Renal cortical epithelial cell (primary cell): ENCODE measurements at regions not wholly inside any gene's neighbourhood (a gene's known extent, or its start where the extent isn't known, plus 50 kb on each side); places are given as distances from the start of the nearest gene placed in this dataset.
A peak's percentile ranks its signal among the peaks of the same experiment; 100 is the strongest.

ENCODE experiments used
- DNase-seq: peaks from one replicate; pipeline ENCODE4 v3.0.0-alpha.2; 2011; ENCODE audit warnings: low read depth

DNA sequence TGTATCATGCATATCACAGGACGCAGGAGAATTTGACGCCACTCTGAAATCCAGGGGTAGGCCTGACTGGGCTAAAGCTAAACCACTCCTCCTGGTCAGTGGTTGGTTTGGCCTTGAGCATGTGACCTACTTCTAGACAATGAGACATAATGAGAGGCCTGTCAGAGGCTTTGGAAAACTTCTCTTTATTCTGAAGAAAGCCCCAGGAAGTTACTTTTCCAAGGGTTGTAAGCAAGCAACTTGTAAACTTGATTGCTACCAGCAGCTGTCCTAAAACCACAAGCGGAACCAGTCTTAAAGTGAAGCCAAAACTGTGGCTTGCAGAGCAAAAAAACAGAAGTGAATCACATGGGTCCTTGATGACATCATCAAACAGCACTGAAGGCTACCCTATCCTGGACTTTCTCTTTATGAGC, 138.2 kb upstream of the COX10 start:
- peak; percentile 0 for DNase-seq

- peak; percentile 26 for DNase-seq
Measured at GRCh38 chr17:13931800-13932460, 137.4 kb upstream of the COX10 start.

- no peak for DNase-seq
Measured at GRCh38 chr17:13933441-13934276, 135.6 kb upstream of the COX10 start.

DNA sequence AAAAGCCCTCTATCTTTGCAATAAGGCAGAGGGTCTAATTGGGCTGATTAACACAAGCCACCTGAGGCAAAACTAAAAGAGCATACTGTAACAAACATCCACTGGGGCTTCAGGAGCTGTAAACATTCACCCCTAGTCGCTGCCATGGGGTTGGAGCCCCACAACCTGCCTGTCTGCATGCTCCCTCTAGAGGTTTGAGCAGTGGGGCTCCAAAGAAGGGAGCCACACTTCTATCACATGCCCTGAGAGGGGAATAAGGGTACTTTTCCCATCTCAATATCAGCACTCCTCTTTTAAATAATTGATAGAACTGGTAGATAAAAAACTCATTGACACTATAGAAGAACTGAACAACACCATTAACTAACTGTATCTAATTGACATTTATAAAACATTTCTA, 130.1 kb upstream of the COX10 start:
- no peak for DNase-seq

GRCh38 chr17:13940858-13941665, 128.2 kb upstream of the COX10 start:
- no peak for DNase-seq

DNA sequence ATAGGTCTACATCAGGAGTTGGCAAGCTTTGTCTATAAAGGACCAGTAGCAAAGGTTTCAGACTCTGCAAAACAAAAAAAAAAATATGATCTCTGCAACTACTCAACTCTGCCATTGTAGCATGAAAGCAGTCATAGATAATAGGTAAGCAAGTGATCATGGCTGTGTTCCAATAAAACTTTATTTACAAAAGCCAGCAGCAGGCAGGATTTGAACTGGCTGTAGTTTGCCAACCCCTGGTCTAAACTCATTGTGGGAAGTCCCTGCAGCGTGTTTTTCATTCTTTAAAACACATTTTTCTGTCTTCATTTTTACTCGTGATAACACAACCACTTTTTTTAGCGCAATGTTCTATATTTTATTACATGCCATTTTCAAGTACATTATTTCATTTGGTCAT, 127.5 kb upstream of the COX10 start:
- no peak for DNase-seq

DNA sequence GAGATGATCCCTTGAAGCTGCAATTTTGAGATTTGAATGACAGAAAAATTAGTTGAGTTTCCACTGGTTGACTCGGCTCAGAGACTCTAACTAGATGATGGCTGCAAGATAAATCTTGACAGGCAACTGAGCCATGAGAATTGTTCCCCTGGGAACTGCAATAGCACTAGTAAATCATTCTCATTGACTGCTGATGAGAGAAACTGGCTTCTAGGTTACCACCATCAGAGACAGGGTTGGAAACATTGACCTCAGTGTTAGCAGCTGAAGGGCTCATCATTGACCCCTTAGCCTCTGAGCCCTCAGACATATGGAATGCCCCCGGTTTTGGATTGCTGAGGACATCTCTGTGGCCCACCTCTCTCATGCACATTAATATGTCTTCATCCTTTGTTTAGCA, 125.4 kb upstream of the COX10 start:
- DNase-seq = no peak

- no peak for DNase-seq
Measured at GRCh38 chr17:13947499-13947898, 121.8 kb upstream of the COX10 start.

GRCh38 chr17:13952009-13952750, 117.1 kb upstream of the COX10 start:
- no peak for DNase-seq

- no peak for DNase-seq
Measured at GRCh38 chr17:13953841-13954240, 115.5 kb upstream of the COX10 start.

GRCh38 chr17:13957636-13958035, 111.7 kb upstream of the COX10 start:
- no peak for DNase-seq

- no peak for DNase-seq
Measured at GRCh38 chr17:13958773-13959172, 110.5 kb upstream of the COX10 start.

- no peak for DNase-seq
Measured at GRCh38 chr17:13961265-13961664, 108.0 kb upstream of the COX10 start.

DNA sequence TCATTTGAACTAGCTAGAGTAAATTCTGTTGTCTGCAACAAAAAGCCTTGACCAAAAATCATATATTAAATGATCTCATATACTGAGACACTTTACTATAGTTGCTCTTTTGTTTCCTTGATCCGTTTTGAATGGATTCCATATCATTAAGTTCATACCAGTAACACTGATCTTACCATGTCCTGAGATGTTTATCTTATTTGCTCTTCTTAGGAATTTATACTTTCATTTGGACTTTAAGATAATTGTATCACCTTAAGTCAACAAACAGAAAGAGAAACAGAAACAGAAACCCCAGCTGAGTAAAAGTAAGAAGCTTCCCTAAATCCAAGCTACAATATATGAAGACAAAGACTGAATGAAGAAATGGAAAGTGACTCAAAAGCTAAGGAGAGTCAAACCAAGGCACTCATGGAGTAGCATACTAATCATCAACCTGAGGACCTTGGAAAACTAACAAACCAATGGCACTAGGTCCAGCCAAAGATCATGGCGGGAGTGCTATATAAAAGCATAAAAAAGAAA, 106.5 kb upstream of the COX10 start:
- DNase-seq = peak; percentile 0

GRCh38 chr17:13967416-13967815, 101.9 kb upstream of the COX10 start:
- no peak for DNase-seq

DNA sequence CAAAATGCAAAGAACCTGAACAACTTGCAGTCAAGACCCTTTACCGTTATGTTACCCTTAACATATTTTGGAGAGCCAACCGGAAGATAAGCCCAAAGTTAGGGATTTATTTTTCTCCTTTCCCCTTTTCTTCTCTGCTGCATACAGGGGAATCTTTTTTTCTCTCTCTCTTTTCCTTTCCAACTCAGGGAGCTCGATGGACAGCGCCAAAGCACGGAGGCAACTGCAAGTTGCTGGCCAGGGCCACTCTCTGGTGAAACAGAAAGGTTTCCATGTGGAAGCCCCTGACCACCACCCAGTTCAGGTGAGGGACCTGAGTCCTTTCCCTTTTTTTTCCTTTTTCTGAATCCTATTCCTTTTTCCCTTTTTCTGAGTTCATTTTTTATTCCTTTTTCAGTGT, 98.8 kb upstream of the COX10 start:
- DNase-seq = no peak

GRCh38 chr17:13973960-13974651, 95.2 kb upstream of the COX10 start:
- no peak for DNase-seq

GRCh38 chr17:13977837-13978236, 91.5 kb upstream of the COX10 start:
- DNase-seq = no peak

GRCh38 chr17:13978478-13978877, 90.8 kb upstream of the COX10 start:
- DNase-seq = no peak

DNA sequence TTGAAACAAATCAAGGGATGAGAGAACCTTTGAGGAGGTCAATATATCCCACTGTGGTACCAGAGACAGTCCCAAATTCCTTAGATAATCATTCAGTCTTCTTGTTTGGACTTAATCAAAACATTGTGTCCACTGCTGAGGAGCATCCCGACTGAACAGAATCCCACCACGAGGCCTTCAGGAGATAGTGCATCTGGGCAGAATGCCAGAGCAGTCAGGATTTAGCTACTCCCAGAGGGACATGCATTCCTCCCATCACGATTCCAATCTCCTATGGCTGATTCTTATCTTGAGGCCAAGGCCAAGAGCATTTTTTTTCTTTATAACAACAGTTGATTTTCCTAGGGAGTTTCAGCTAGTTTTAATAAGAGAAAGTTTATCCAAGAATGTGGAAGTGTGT, 87.4 kb upstream of the COX10 start:
- DNase-seq = no peak

- DNase-seq = no peak
Measured at GRCh38 chr17:13984956-13985355, 84.3 kb upstream of the COX10 start.
